ENCODE measurements at regions not wholly inside any gene's neighbourhood (a gene's known extent, or its start where the extent isn't known, plus 50 kb on each side); places are given as distances from the start of the nearest gene placed in this dataset.

GRCh38 chr6:139648430-139649000 is 274.1 kb upstream of the CITED2 start:
- DNase-seq (ENCODE audit: low read depth, low spot score): no peak

GRCh38 chr6:139647841-139648240 is 273.4 kb upstream of the CITED2 start:
- no peak for DNase-seq (ENCODE audit: low read depth, low spot score)

- DNase-seq (ENCODE audit: low read depth, low spot score): no peak
Measured at GRCh38 chr6:139647016-139647415, 272.6 kb upstream of the CITED2 start.

GRCh38 chr6:139644821-139645220 is 270.4 kb upstream of the CITED2 start:
- no peak for DNase-seq (ENCODE audit: low read depth, low spot score)

- DNase-seq (ENCODE audit: low read depth, low spot score): no peak
Measured at GRCh38 chr6:139643986-139644385, 269.5 kb upstream of the CITED2 start.

- no peak for DNase-seq (ENCODE audit: low read depth, low spot score)
Measured at GRCh38 chr6:139642346-139642745, 267.9 kb upstream of the CITED2 start.

GRCh38 chr6:139641376-139641775 is 266.9 kb upstream of the CITED2 start:
- no peak for DNase-seq (ENCODE audit: low read depth, low spot score)

- no peak for DNase-seq (ENCODE audit: low read depth, low spot score)
Measured at GRCh38 chr6:139640921-139641320, 266.5 kb upstream of the CITED2 start.

GRCh38 chr6:139640448-139640847 is 266.0 kb upstream of the CITED2 start:
- DNase-seq (ENCODE audit: low read depth, low spot score): no peak

- DNase-seq (ENCODE audit: low read depth, low spot score): no peak
Measured at GRCh38 chr6:139639507-139639906, 265.1 kb upstream of the CITED2 start.

- DNase-seq (ENCODE audit: low read depth, low spot score): no peak
Measured at GRCh38 chr6:139638179-139638941, 263.9 kb upstream of the CITED2 start.

- no peak for DNase-seq (ENCODE audit: low read depth, low spot score)
Measured at GRCh38 chr6:139637766-139638165, 263.3 kb upstream of the CITED2 start.

- no peak for DNase-seq (ENCODE audit: low read depth, low spot score)
Measured at GRCh38 chr6:139636391-139636790, 261.9 kb upstream of the CITED2 start.

GRCh38 chr6:139635401-139636130 is 261.1 kb upstream of the CITED2 start:
- no peak for DNase-seq (ENCODE audit: low read depth, low spot score)

GRCh38 chr6:139632840-139633239 is 258.4 kb upstream of the CITED2 start:
- no peak for DNase-seq (ENCODE audit: low read depth, low spot score)

- no peak for DNase-seq (ENCODE audit: low read depth, low spot score)
Measured at GRCh38 chr6:139628270-139628669, 253.8 kb upstream of the CITED2 start.

- no peak for DNase-seq (ENCODE audit: low read depth, low spot score)
Measured at GRCh38 chr6:139627091-139627490, 252.6 kb upstream of the CITED2 start.

GRCh38 chr6:139625998-139626975 is 251.8 kb upstream of the CITED2 start:
- no peak for DNase-seq (ENCODE audit: low read depth, low spot score)

GRCh38 chr6:139625081-139625939 is 250.9 kb upstream of the CITED2 start:
- no peak for DNase-seq (ENCODE audit: low read depth, low spot score)

GRCh38 chr6:139623372-139623771 is 248.9 kb upstream of the CITED2 start:
- no peak for DNase-seq (ENCODE audit: low read depth, low spot score)

- DNase-seq (ENCODE audit: low read depth, low spot score): no peak
Measured at GRCh38 chr6:139613496-139613895, 239.0 kb upstream of the CITED2 start.

All from smooth muscle cell of the brain vasculature (primary cell).